Endothelial cell of umbilical vein (primary cell): ENCODE measurements at regions not wholly inside any gene's neighbourhood (a gene's known extent, or its start where the extent isn't known, plus 50 kb on each side); places are given as distances from the start of the nearest gene placed in this dataset.
A peak's percentile ranks its signal among the peaks of the same experiment; 100 is the strongest.

Experiments used
- BruUV-seq: library from RNA; stranded (reverse); fragments of 400-500 nt; replicated peaks from 2 replicates; lab custom pipeline; 2021; lab: Mats Ljungman, UMichigan
- CTCF ChIA-PET: fragments of 300-600, 350-600 bp; sonication (Branson Sonifier 250); formaldehyde crosslinking; loops from one replicate; lab custom pipeline; 2021; ENCODE audit warnings: antibody characterized with exemption, inconsistent platforms; lab: Charles Lee
- POLR2A ChIA-PET: fragments of 300-600, 350-600 bp; sonication (Branson Sonifier 250); formaldehyde crosslinking; loops from one replicate; lab custom pipeline; 2021; ENCODE audit warnings: antibody characterized with exemption, inconsistent platforms; lab: Charles Lee
- DNase-seq: peaks from one replicate; pipeline ENCODE4 v3.0.0-alpha.2; 2011; ENCODE audit warnings: low read depth, low spot score
- FAIRE-seq: peaks from 2 replicates; lab custom pipeline; 2011; peaks lifted over from hg19 to GRCh38; lab: Jason Lieb, UNC
- H2AFZ ChIP-seq: 2 replicates; pipeline ENCODE4 v1.6.0; 2012; ENCODE audit warnings: low read depth, low read length, control low read depth, inconsistent platforms
- H3K27ac ChIP-seq: 2 replicates; pipeline ENCODE4 v1.5.1; 2011; ENCODE audit warnings: low read depth, mild to moderate bottlenecking, control low read depth, low read length, moderate library complexity; ENCODE audit not compliant: insufficient read depth
- H3K27me3 ChIP-seq, 2 experiments: 2 replicates each; pipeline versions ENCODE4 v1.6.0 to v1.6.1; 2011; ENCODE audit warnings: low read length in 2 of 2, mixed read lengths in 1 of 2; ENCODE audit not compliant: control insufficient read depth in 2 of 2, insufficient read depth in 2 of 2
- H3K36me3 ChIP-seq, 2 experiments: 2 replicates in 1 of 2; 3 replicates in 1 of 2; pipeline ENCODE4 v1.5.1; 2011; ENCODE audit warnings: low read length in 2 of 2, mild to moderate bottlenecking in 1 of 2, moderate library complexity in 1 of 2; ENCODE audit not compliant: control insufficient read depth in 2 of 2, insufficient read depth in 2 of 2; ENCODE audit errors: extremely low read depth in 1 of 2
- H3K4me1 ChIP-seq: 3 replicates; pipeline ENCODE4 v1.5.1; 2011; ENCODE audit warnings: mild to moderate bottlenecking, low read length; ENCODE audit not compliant: control insufficient read depth, insufficient read depth; ENCODE audit errors: extremely low read depth
- H3K4me2 ChIP-seq: 2 replicates; pipeline ENCODE4 v1.6.1; 2011; ENCODE audit warnings: low read length, control low read depth, mixed read lengths; ENCODE audit not compliant: insufficient read depth
- H3K4me3 ChIP-seq, 3 experiments: fragments of 200-600 bp in 1 of 3; sonication (generic), shearing (Covaris generic) in 1 of 3; replicated peaks in 1 of 3; 2 replicates each; pipeline ENCODE4 v1.5.1; 2011 to 2016; ENCODE audit warnings: control low read depth in 3 of 3, low read length in 3 of 3, mild to moderate bottlenecking in 2 of 3, inconsistent platforms in 1 of 3, low read depth in 1 of 3, moderate library complexity in 1 of 3; ENCODE audit not compliant: insufficient read depth in 1 of 3
- H3K79me2 ChIP-seq: 2 replicates; pipeline ENCODE4 v1.6.0; 2012; ENCODE audit warnings: low read length, inconsistent platforms; ENCODE audit not compliant: control insufficient read depth, insufficient read depth
- H3K9ac ChIP-seq: replicated peaks from 2 replicates; pipeline ENCODE3; 2011; ENCODE audit warnings: low read length, control low read depth; ENCODE audit not compliant: insufficient read depth; ENCODE audit errors: extremely low read depth
- H3K9me1 ChIP-seq: replicated peaks from 3 replicates; pipeline ENCODE4 v1.6.0; 2011; ENCODE audit warnings: mild to moderate bottlenecking, low read length; ENCODE audit not compliant: control insufficient read depth, insufficient read depth; ENCODE audit errors: extremely low read depth
- H3K9me3 ChIP-seq: replicated peaks from 2 replicates; pipeline ENCODE4 v1.5.1; 2012; ENCODE audit warnings: low read length, inconsistent platforms; ENCODE audit not compliant: control insufficient read depth, insufficient read depth
- H4K20me1 ChIP-seq: replicated peaks from 2 replicates; pipeline ENCODE3; 2011; ENCODE audit warnings: mild to moderate bottlenecking, low read length; ENCODE audit not compliant: control insufficient read depth, insufficient read depth; ENCODE audit errors: extremely low read depth
- EZH2 ChIP-seq: IDR thresholded peaks from 2 replicates; pipeline ENCODE4 v1.6.1; 2012; ENCODE audit warnings: borderline replicate concordance, low read depth, mild to moderate bottlenecking, moderate library complexity, low read length, inconsistent platforms; ENCODE audit not compliant: severe bottlenecking
- GATA2 ChIP-seq: IDR thresholded peaks from 2 replicates; pipeline ENCODE4 v1.7.0; 2011; ENCODE audit warnings: low read depth, mild to moderate bottlenecking, moderate library complexity, mixed read lengths, low read length; ENCODE audit not compliant: insufficient read length, insufficient read depth
- MYC ChIP-seq: IDR thresholded peaks from one replicate; pipeline ENCODE4 v1.6.1; 2011; ENCODE audit warnings: mild to moderate bottlenecking, low read depth, low read length
- dilution Hi-C: fragments of 300-500 bp; cut with MboI; formaldehyde crosslinking; loops from one replicate; pipeline ENCODE4 v1.15.0; 2019; ENCODE audit warnings: low sequenced_read_pairs; ENCODE audit not compliant: extremely low pct_ligation_motif_present
- intact Hi-C: fragments of 100-400 bp; cut with micrococcal nuclease; formaldehyde crosslinking; loops from one replicate; pipeline ENCODE4 v1.10.0; 2022

GRCh38 chr2:118310681-118311429, 222.6 kb downstream of the INSIG2 start:
- H3K27me3 ChIP-seq: no peaks in the 10 kb centered on the region
- no peaks in the 10 kb centered on the region for H4K20me1 ChIP-seq
- H3K9ac ChIP-seq: peak overlapping the region; percentile 78
- peaks cover 6% of the 10 kb centered on the region for H3K4me1 ChIP-seq
- no peaks in the 10 kb centered on the region for H3K9me1 ChIP-seq
- peak overlapping the region; percentile 96 for H3K4me2 ChIP-seq
- DNase-seq (no peak), FAIRE-seq (peak; percentile 50)
- TF ChIP-seq MYC (no peak), EZH2 (peak; percentile 27)
- no peaks in the 10 kb centered on the region for H3K9me3 ChIP-seq
- H3K79me2 ChIP-seq: no peaks in the 10 kb centered on the region
- CTCF ChIA-PET: no interaction called here
- POLR2A ChIA-PET: no interaction called here
- peak overlapping the region in 2 of 3 experiments; percentile 52 to 85 for H3K4me3 ChIP-seq
- intact Hi-C loops (loop anchor here (5.0 kb wide), 1 partner anchor 546 kb away; no protein-coding TSS in a partner anchor), dilution Hi-C loops (no loop called here)
- H2AFZ ChIP-seq: peak overlapping the region; percentile 98
- BruUV-seq: no TSS peak
- no peaks in the 10 kb centered on the region for H3K36me3 ChIP-seq
- no peak overlapping the region for H3K27ac ChIP-seq

GRCh38 chr2:118309946-118310680, 221.8 kb downstream of the INSIG2 start:
- peak; percentile 47 for FAIRE-seq
- BruUV-seq: TSS peak; percentile 62
- peak overlapping the region; percentile 96 for H3K4me2 ChIP-seq

More at GRCh38 chr2:118309946-118310680, 221.8 kb downstream of the INSIG2 start:
- no peaks in the 10 kb centered on the region for H3K27me3 ChIP-seq
- H3K4me1 ChIP-seq: peaks cover 6% of the 10 kb centered on the region
- peak; percentile 48 for DNase-seq
- H3K36me3 ChIP-seq: no peaks in the 10 kb centered on the region
- POLR2A ChIA-PET: no interaction called here
- peak overlapping the region; percentile 98 for H2AFZ ChIP-seq
- no peaks in the 10 kb centered on the region for H3K9me1 ChIP-seq
- TF ChIP-seq EZH2 (no peak), GATA2 (peak; percentile 60)
- CTCF ChIA-PET: no interaction called here
- intact Hi-C loops (loop anchor here (5.0 kb wide), 1 partner anchor 547 kb away; no protein-coding TSS in a partner anchor), dilution Hi-C loops (no loop called here)
- H3K27ac ChIP-seq: no peak overlapping the region
- H4K20me1 ChIP-seq: no peaks in the 10 kb centered on the region
- H3K79me2 ChIP-seq: no peaks in the 10 kb centered on the region
- no peaks in the 10 kb centered on the region for H3K9me3 ChIP-seq
- peak overlapping the region; percentile 52 to 89 (median 85) for H3K4me3 ChIP-seq
- H3K9ac ChIP-seq: peak overlapping the region; percentile 78
